Liver (tissue), 8 donors: ENCODE measurements at regions not wholly inside any gene's neighbourhood (a gene's known extent, or its start where the extent isn't known, plus 50 kb on each side); places are given as distances from the start of the nearest gene placed in this dataset.

ENCODE experiments used
- DNase-seq: peaks from one replicate; pipeline ENCODE4 v3.0.0-alpha.2; 2017; ENCODE audit warnings: low spot score
- H3K27ac ChIP-seq, 2 donors: one replicate each; pipeline ENCODE4 v1.7.0; 2013; ENCODE audit warnings: inconsistent platforms in 2 of 2, low read length in 2 of 2, control low read depth in 1 of 2, low read depth in 1 of 2, mild to moderate bottlenecking in 1 of 2
- H3K27me3 ChIP-seq, 4 donors: one replicate each; pipeline versions ENCODE4 v1.6.1 to v1.7.0; 2013; ENCODE audit warnings: low read length in 3 of 4, inconsistent platforms in 1 of 4, mild to moderate bottlenecking in 1 of 4, moderate library complexity in 1 of 4; ENCODE audit not compliant: control insufficient read depth in 4 of 4, insufficient read depth in 4 of 4
- H3K36me3 ChIP-seq, 4 donors: one replicate each; pipeline versions ENCODE4 v1.6.1 to v1.7.0; 2013; ENCODE audit warnings: low read length in 3 of 4, mild to moderate bottlenecking in 3 of 4, low read depth in 1 of 4, moderate library complexity in 1 of 4; ENCODE audit not compliant: control insufficient read depth in 4 of 4, insufficient read depth in 3 of 4
- H3K4me1 ChIP-seq, 4 donors: one replicate each; pipeline versions ENCODE4 v1.6.1 to v1.7.0; 2013; ENCODE audit warnings: low read length in 3 of 4, mild to moderate bottlenecking in 3 of 4, moderate library complexity in 1 of 4; ENCODE audit not compliant: control insufficient read depth in 4 of 4, insufficient read depth in 4 of 4
- H3K4me3 ChIP-seq, 3 donors: one replicate each; pipeline versions ENCODE4 v1.6.1 to v1.7.0; 2013; ENCODE audit warnings: low read length in 3 of 3, control low read depth in 1 of 3, low read depth in 1 of 3, mild to moderate bottlenecking in 1 of 3
- H3K9ac ChIP-seq, 2 donors: one replicate each; pipeline ENCODE4 v1.7.0; 2013; ENCODE audit warnings: low read length in 2 of 2, mild to moderate bottlenecking in 2 of 2, moderate library complexity in 2 of 2, control low read depth in 1 of 2, low read depth in 1 of 2
- H3K9me3 ChIP-seq, 4 donors: one replicate each; pipeline versions ENCODE4 v1.6.1 to v1.7.0; 2013; ENCODE audit warnings: low read length in 3 of 4; ENCODE audit not compliant: control insufficient read depth in 4 of 4
- CTCF ChIP-seq: fragments of 150-350 bp; IDR thresholded peaks from 2 replicates; pipeline ENCODE4 v1.5.1; 2017; ENCODE audit warnings: improper control_type of control experiment, low read depth, low read length; ENCODE audit not compliant: missing input control
- EGR1 ChIP-seq, 2 donors: IDR thresholded peaks; 2 replicates each; pipeline ENCODE4 v1.6.1; 2016 to 2018; ENCODE audit warnings: antibody characterized with exemption in 2 of 2, low read depth in 2 of 2
- FOXA1 ChIP-seq: IDR thresholded peaks from 2 replicates; pipeline ENCODE4 v1.6.1; 2016; ENCODE audit warnings: antibody characterized with exemption
- GABPA ChIP-seq, 2 donors: IDR thresholded peaks in 1 of 2; conservative IDR thresholded peaks in 1 of 2; 2 replicates each; pipeline ENCODE4 v1.6.1; 2016; ENCODE audit warnings: antibody characterized with exemption in 2 of 2, mild to moderate bottlenecking in 1 of 2, moderate library complexity in 1 of 2
- HNF4A ChIP-seq, 2 donors: conservative IDR thresholded peaks; 2 replicates each; pipeline ENCODE4 v1.6.1; 2016; ENCODE audit warnings: antibody characterized with exemption in 2 of 2, mild to moderate bottlenecking in 2 of 2
- JUND ChIP-seq, 2 donors: IDR thresholded peaks; 2 replicates each; pipeline ENCODE4 v1.6.1; 2016; ENCODE audit warnings: antibody characterized with exemption in 2 of 2
- MAX ChIP-seq: IDR thresholded peaks from 2 replicates; pipeline ENCODE4 v1.6.1; 2016; ENCODE audit warnings: antibody characterized with exemption
- REST ChIP-seq: IDR thresholded peaks from 2 replicates; pipeline ENCODE4 v1.6.1; 2016; ENCODE audit warnings: antibody characterized with exemption, mild to moderate bottlenecking
- RXRA ChIP-seq, 2 donors: IDR thresholded peaks; 2 replicates each; pipeline ENCODE4 v1.6.1; 2017 to 2018; ENCODE audit warnings: antibody characterized with exemption in 2 of 2, mild to moderate bottlenecking in 1 of 2
- SP1 ChIP-seq: IDR thresholded peaks from 2 replicates; pipeline ENCODE4 v1.6.1; 2018; ENCODE audit warnings: antibody characterized with exemption, mild to moderate bottlenecking
- TAF1 ChIP-seq: conservative IDR thresholded peaks from 2 replicates; pipeline ENCODE4 v1.6.1; 2016; ENCODE audit warnings: antibody characterized with exemption, mild to moderate bottlenecking
- YY1 ChIP-seq: IDR thresholded peaks from 2 replicates; pipeline ENCODE4 v1.6.1; 2016; ENCODE audit warnings: antibody characterized with exemption, mild to moderate bottlenecking
- ZBTB33 ChIP-seq: IDR thresholded peaks from 2 replicates; pipeline ENCODE4 v1.6.1; 2016; ENCODE audit warnings: antibody characterized with exemption
- WGBS: extraction: QIAGEN DNeasy Blood & Tissue Kit; methylation state at CpG from one replicate; pipeline ENCODE4 v1.1.7; 2013; 5-methylcytosine and 5-hydroxymethylcytosine counted together
- donor health status: healthy.
- donor health status: healthy.
- donor health status: healthy.
- donor health status: healthy.
- donor health status: healthy.

GRCh38 chr20:46791722-46792416 lies 82.4 kb downstream of the SLC2A10 start (continued):
- TF ChIP-seq RXRA (IDR thresholded peaks at IDR 0.05): no peak
- TF ChIP-seq SP1: no peak
- TF ChIP-seq YY1: no peak
- no peak for TF ChIP-seq JUND (IDR thresholded peaks at IDR 0.05)
- TF ChIP-seq HNF4A (conservative IDR thresholded peaks at IDR 0.05): no peak

- no peaks in the 10 kb centered on the region for H3K9me3 ChIP-seq
- no peaks in the 10 kb centered on the region for H3K4me1 ChIP-seq
- no peaks in the 10 kb centered on the region for H3K36me3 ChIP-seq
- 86% methylated on average over 5 of the region's 5 CpGs for WGBS
- TF ChIP-seq REST (no peak), CTCF (no peak), HNF4A (conservative IDR thresholded peaks at IDR 0.05) (no peak), MAX (no peak), SP1 (no peak), FOXA1 (no peak), EGR1 (IDR thresholded peaks at IDR 0.05; ENCODE audit: low read depth in 2 of 2) (no peak), RXRA (IDR thresholded peaks at IDR 0.05) (no peak), GABPA (IDR thresholded peaks at IDR 0.05 in 1 of 2, conservative IDR thresholded peaks at IDR 0.05 in 1 of 2) (no peak), JUND (IDR thresholded peaks at IDR 0.05) (no peak), TAF1 (no peak)
- no peaks in the 10 kb centered on the region for H3K27me3 ChIP-seq
- no peak for DNase-seq
- H3K27ac ChIP-seq: no peak overlapping the region
- no peak overlapping the region for H3K4me3 ChIP-seq
- no peak overlapping the region for H3K9ac ChIP-seq
Measured at GRCh38 chr20:46797206-46797605, 87.8 kb downstream of the SLC2A10 start.

GRCh38 chr20:46798430-46798829 lies 89.0 kb downstream of the SLC2A10 start:
- no peaks in the 10 kb centered on the region for H3K27me3 ChIP-seq
- no peak overlapping the region for H3K27ac ChIP-seq
- DNase-seq: no peak
- H3K9me3 ChIP-seq: no peaks in the 10 kb centered on the region
- no peak overlapping the region for H3K9ac ChIP-seq
- H3K4me1 ChIP-seq: no peaks in the 10 kb centered on the region
- H3K4me3 ChIP-seq: no peak overlapping the region
- WGBS: 71% methylated on average over 6 of the region's 6 CpGs
- no peaks in the 10 kb centered on the region for H3K36me3 ChIP-seq
- TF ChIP-seq YY1: no peak
- TF ChIP-seq ZBTB33: no peak
- TF ChIP-seq JUND (IDR thresholded peaks at IDR 0.05): no peak
- no peak for TF ChIP-seq FOXA1
- no peak for TF ChIP-seq CTCF
- no peak for TF ChIP-seq HNF4A (conservative IDR thresholded peaks at IDR 0.05)
- TF ChIP-seq REST: no peak
- no peak for TF ChIP-seq TAF1
- TF ChIP-seq RXRA (IDR thresholded peaks at IDR 0.05): no peak
- TF ChIP-seq EGR1 (IDR thresholded peaks at IDR 0.05; ENCODE audit: low read depth in 2 of 2): no peak
